Activated naive CD4-positive, alpha-beta T cell treated with anti-CD3 and anti-CD28 coated beads for 36 hours (primary cell): ENCODE measurements at regions not wholly inside any gene's neighbourhood (a gene's known extent, or its start where the extent isn't known, plus 50 kb on each side); places are given as distances from the start of the nearest gene placed in this dataset.

Source experiments
- CTCF ChIA-PET: fragments of 350-600 bp; sonication (Branson Sonifier 250); formaldehyde crosslinking; loops from one replicate; lab custom pipeline; 2021; ENCODE audit warnings: antibody characterized with exemption; lab: Charles Lee
- DNase-seq: peaks from one replicate; pipeline ENCODE4 v3.0.0-alpha.2; 2020
- H3K27ac Mint-ChIP-seq: one replicate; pipeline ENCODE4 v1.8.0; 2021; ENCODE audit warnings: mild to moderate bottlenecking, mixed read lengths
- H3K27me3 Mint-ChIP-seq: one replicate; pipeline ENCODE4 v1.8.0; 2021; ENCODE audit warnings: low read depth, mixed read lengths
- H3K36me3 Mint-ChIP-seq: one replicate; pipeline ENCODE4 v1.8.0; 2021; ENCODE audit warnings: low read depth, mixed read lengths
- H3K4me1 Mint-ChIP-seq: one replicate; pipeline ENCODE4 v1.8.0; 2021; ENCODE audit warnings: low read depth, mixed read lengths
- H3K4me3 Mint-ChIP-seq: one replicate; pipeline ENCODE4 v1.8.0; 2021; ENCODE audit warnings: mild to moderate bottlenecking, moderate library complexity, mixed read lengths
- H3K9me3 Mint-ChIP-seq: one replicate; pipeline ENCODE4 v1.8.0; 2021; ENCODE audit warnings: mixed read lengths
- intact Hi-C: fragments of 100-400 bp; cut with micrococcal nuclease; formaldehyde crosslinking; loops from one replicate; pipeline ENCODE4 v1.15.1; 2023

- intact Hi-C loops: no loop called here
- H3K4me3 Mint-ChIP-seq: no peak overlapping the region
- CTCF ChIA-PET: no interaction called here
- H3K36me3 Mint-ChIP-seq: no peaks in the 10 kb centered on the region
- H3K4me1 Mint-ChIP-seq: no peaks in the 10 kb centered on the region
- H3K9me3 Mint-ChIP-seq: no peaks in the 10 kb centered on the region
- H3K27me3 Mint-ChIP-seq: peaks cover 14% of the 10 kb centered on the region
- H3K27ac Mint-ChIP-seq: no peak overlapping the region
- no peak for DNase-seq
Measured at GRCh38 chr1:3954170-3955169, 54.4 kb upstream of the C1orf174 start.

GRCh38 chr1:3955196-3955772 lies 55.2 kb upstream of the C1orf174 start:
- Mint-ChIP-seq H3K4me3 (no peak overlapping the region), H3K27me3 (peaks cover 14% of the 10 kb centered on the region), H3K4me1 (no peaks in the 10 kb centered on the region), H3K36me3 (no peaks in the 10 kb centered on the region), H3K27ac (no peak overlapping the region), H3K9me3 (no peaks in the 10 kb centered on the region)
- intact Hi-C loops: no loop called here
- no peak for DNase-seq
- CTCF ChIA-PET: no interaction called here

- Mint-ChIP-seq H3K4me1 (no peaks in the 10 kb centered on the region), H3K27me3 (peaks cover 14% of the 10 kb centered on the region), H3K36me3 (no peaks in the 10 kb centered on the region), H3K9me3 (no peaks in the 10 kb centered on the region), H3K27ac (no peak overlapping the region), H3K4me3 (no peak overlapping the region)
- intact Hi-C loops: no loop called here
- no peak for DNase-seq
- CTCF ChIA-PET: no interaction called here
Measured at GRCh38 chr1:3956527-3957170, 56.6 kb upstream of the C1orf174 start.

GRCh38 chr1:3959361-3959760 lies 59.3 kb upstream of the C1orf174 start:
- no peaks in the 10 kb centered on the region for H3K36me3 Mint-ChIP-seq
- DNase-seq: no peak
- no peak overlapping the region for H3K27ac Mint-ChIP-seq
- H3K4me1 Mint-ChIP-seq: no peaks in the 10 kb centered on the region
- H3K27me3 Mint-ChIP-seq: peaks cover 9% of the 10 kb centered on the region
- no peak overlapping the region for H3K4me3 Mint-ChIP-seq
- CTCF ChIA-PET: no interaction called here
- H3K9me3 Mint-ChIP-seq: no peaks in the 10 kb centered on the region
- intact Hi-C loops: no loop called here

GRCh38 chr1:3963554-3963953 lies 63.5 kb upstream of the C1orf174 start:
- Mint-ChIP-seq H3K4me3 (no peak overlapping the region), H3K36me3 (no peaks in the 10 kb centered on the region), H3K27ac (no peak overlapping the region), H3K27me3 (peaks cover 10% of the 10 kb centered on the region), H3K4me1 (no peaks in the 10 kb centered on the region), H3K9me3 (no peaks in the 10 kb centered on the region)
- intact Hi-C loops: no loop called here
- CTCF ChIA-PET: no interaction called here
- DNase-seq: no peak

- DNase-seq: no peak
- Mint-ChIP-seq H3K36me3 (no peaks in the 10 kb centered on the region), H3K4me3 (no peak overlapping the region), H3K4me1 (no peaks in the 10 kb centered on the region), H3K27ac (no peak overlapping the region), H3K9me3 (no peaks in the 10 kb centered on the region), H3K27me3 (peaks cover 18% of the 10 kb centered on the region)
- intact Hi-C loops: no loop called here
- CTCF ChIA-PET: no interaction called here
Measured at GRCh38 chr1:3965693-3966092, 65.6 kb upstream of the C1orf174 start.

GRCh38 chr1:3968851-3969250 lies 68.8 kb upstream of the C1orf174 start:
- Mint-ChIP-seq H3K9me3 (no peaks in the 10 kb centered on the region), H3K36me3 (no peaks in the 10 kb centered on the region), H3K4me1 (no peaks in the 10 kb centered on the region), H3K27me3 (peaks cover 25% of the 10 kb centered on the region), H3K27ac (no peak overlapping the region), H3K4me3 (no peak overlapping the region)
- no peak for DNase-seq
- intact Hi-C loops: no loop called here
- CTCF ChIA-PET: no interaction called here

GRCh38 chr1:3971981-3972380 lies 71.9 kb upstream of the C1orf174 start:
- Mint-ChIP-seq H3K27ac (no peak overlapping the region), H3K4me1 (no peaks in the 10 kb centered on the region), H3K36me3 (no peaks in the 10 kb centered on the region), H3K9me3 (no peaks in the 10 kb centered on the region), H3K27me3 (peaks cover 25% of the 10 kb centered on the region), H3K4me3 (no peak overlapping the region)
- CTCF ChIA-PET: no interaction called here
- intact Hi-C loops: no loop called here
- DNase-seq: no peak

GRCh38 chr1:3975903-3976630 lies 76.0 kb upstream of the C1orf174 start:
- Mint-ChIP-seq H3K4me1 (no peaks in the 10 kb centered on the region), H3K9me3 (no peaks in the 10 kb centered on the region), H3K27me3 (peaks cover 8% of the 10 kb centered on the region), H3K4me3 (no peak overlapping the region), H3K36me3 (no peaks in the 10 kb centered on the region), H3K27ac (no peak overlapping the region)
- CTCF ChIA-PET: no interaction called here
- no peak for DNase-seq
- intact Hi-C loops: no loop called here

GRCh38 chr1:3976821-3977220 lies 76.7 kb upstream of the C1orf174 start:
- no peak for DNase-seq
- CTCF ChIA-PET: no interaction called here
- Mint-ChIP-seq H3K4me3 (no peak overlapping the region), H3K9me3 (no peaks in the 10 kb centered on the region), H3K27ac (no peak overlapping the region), H3K4me1 (no peaks in the 10 kb centered on the region), H3K36me3 (no peaks in the 10 kb centered on the region), H3K27me3 (peaks cover 5% of the 10 kb centered on the region)
- intact Hi-C loops: no loop called here

GRCh38 chr1:3978196-3978989 lies 78.3 kb upstream of the C1orf174 start:
- no peak overlapping the region for H3K27ac Mint-ChIP-seq

GRCh38 chr1:3978990-3979325 lies 78.9 kb upstream of the C1orf174 start:
- no peaks in the 10 kb centered on the region for H3K4me1 Mint-ChIP-seq
- no peak overlapping the region for H3K4me3 Mint-ChIP-seq
- no peak overlapping the region for H3K27ac Mint-ChIP-seq
- H3K27me3 Mint-ChIP-seq: peaks cover 4% of the 10 kb centered on the region
- no peak for DNase-seq
- CTCF ChIA-PET: interaction anchor here (0.7 kb wide), 1 partner anchor 1929 kb away, joined by 4 read pairs; no protein-coding TSS in a partner anchor
- intact Hi-C loops: no loop called here
- no peaks in the 10 kb centered on the region for H3K36me3 Mint-ChIP-seq
- H3K9me3 Mint-ChIP-seq: no peaks in the 10 kb centered on the region

More at GRCh38 chr1:3978196-3978989, 78.3 kb upstream of the C1orf174 start:
- Mint-ChIP-seq H3K4me3 (no peak overlapping the region), H3K4me1 (no peaks in the 10 kb centered on the region), H3K36me3 (no peaks in the 10 kb centered on the region), H3K27me3 (peaks cover 7% of the 10 kb centered on the region), H3K9me3 (no peaks in the 10 kb centered on the region)
- no peak for DNase-seq
- intact Hi-C loops: no loop called here
- CTCF ChIA-PET: no interaction called here
